ENCODE measurements at regions not wholly inside any gene's neighbourhood (a gene's known extent, or its start where the extent isn't known, plus 50 kb on each side); places are given as distances from the start of the nearest gene placed in this dataset.

- H3K36me3 ChIP-seq (ENCODE audit: control insufficient read depth in 2 of 2, insufficient read depth in 2 of 2, low read length in 1 of 2): no peaks in the 10 kb centered on the region
- 44 to 61% methylated on average over 1 of the region's 1 CpG for WGBS, 2 donors
- no peaks in the 10 kb centered on the region for H3K4me1 ChIP-seq (ENCODE audit: control insufficient read depth in 2 of 2, insufficient read depth in 2 of 2, low read length in 1 of 2)
- no peaks in the 10 kb centered on the region for H3K27me3 ChIP-seq (ENCODE audit: control insufficient read depth in 1 of 2, insufficient read depth in 2 of 2, low read length in 2 of 2)
- H3K27ac ChIP-seq (ENCODE audit: low read depth in 2 of 2, low read length in 1 of 2): no peak overlapping the region
- no peak overlapping the region for H3K4me3 ChIP-seq (ENCODE audit: low read depth in 1 of 2, low read length in 2 of 2)
- H3K9me3 ChIP-seq (ENCODE audit: control insufficient read depth in 2 of 2, insufficient read depth in 1 of 2, low read depth in 1 of 2, low read length in 1 of 2): peaks cover 0 to 5% of the 10 kb centered on the region in 2 donors
Measured at GRCh38 chr5:8347984-8348383, 479.0 kb downstream of the MTRR start.

- H3K9me3 ChIP-seq (ENCODE audit: control insufficient read depth in 2 of 2, insufficient read depth in 1 of 2, low read depth in 1 of 2, low read length in 1 of 2): no peaks in the 10 kb centered on the region
- 44 to 58% methylated on average over 1 of the region's 1 CpG for WGBS, 2 donors
- no peaks in the 10 kb centered on the region for H3K4me1 ChIP-seq (ENCODE audit: control insufficient read depth in 2 of 2, insufficient read depth in 2 of 2, low read length in 1 of 2)
- no peaks in the 10 kb centered on the region for H3K36me3 ChIP-seq (ENCODE audit: control insufficient read depth in 2 of 2, insufficient read depth in 2 of 2, low read length in 1 of 2)
- H3K27ac ChIP-seq (ENCODE audit: low read depth in 2 of 2, low read length in 1 of 2): no peak overlapping the region
- no peaks in the 10 kb centered on the region for H3K27me3 ChIP-seq (ENCODE audit: control insufficient read depth in 1 of 2, insufficient read depth in 2 of 2, low read length in 2 of 2)
- H3K4me3 ChIP-seq (ENCODE audit: low read depth in 1 of 2, low read length in 2 of 2): no peak overlapping the region
Measured at GRCh38 chr5:8349855-8350254, 480.9 kb downstream of the MTRR start.

GRCh38 chr5:8350644-8351339, 481.8 kb downstream of the MTRR start:
- Histone ChIP-seq H3K4me1 (ENCODE audit: control insufficient read depth in 2 of 2, insufficient read depth in 2 of 2, low read length in 1 of 2) (no peaks in the 10 kb centered on the region), H3K4me3 (ENCODE audit: low read depth in 1 of 2, low read length in 2 of 2) (no peak overlapping the region), H3K27me3 (ENCODE audit: control insufficient read depth in 1 of 2, insufficient read depth in 2 of 2, low read length in 2 of 2) (no peaks in the 10 kb centered on the region), H3K27ac (ENCODE audit: low read depth in 2 of 2, low read length in 1 of 2) (no peak overlapping the region), H3K9me3 (ENCODE audit: control insufficient read depth in 2 of 2, insufficient read depth in 1 of 2, low read depth in 1 of 2, low read length in 1 of 2) (no peaks in the 10 kb centered on the region), H3K36me3 (ENCODE audit: control insufficient read depth in 2 of 2, insufficient read depth in 2 of 2, low read length in 1 of 2) (no peaks in the 10 kb centered on the region)
- WGBS, 2 donors: 61 to 68% methylated on average over 6 of the region's 6 CpGs

GRCh38 chr5:8355981-8356380, 487.0 kb downstream of the MTRR start:
- no peak overlapping the region for H3K4me3 ChIP-seq (ENCODE audit: low read depth in 1 of 2, low read length in 2 of 2)
- H3K27ac ChIP-seq (ENCODE audit: low read depth in 2 of 2, low read length in 1 of 2): no peak overlapping the region
- H3K4me1 ChIP-seq (ENCODE audit: control insufficient read depth in 2 of 2, insufficient read depth in 2 of 2, low read length in 1 of 2): no peaks in the 10 kb centered on the region
- no peaks in the 10 kb centered on the region for H3K9me3 ChIP-seq (ENCODE audit: control insufficient read depth in 2 of 2, insufficient read depth in 1 of 2, low read depth in 1 of 2, low read length in 1 of 2)
- H3K36me3 ChIP-seq (ENCODE audit: control insufficient read depth in 2 of 2, insufficient read depth in 2 of 2, low read length in 1 of 2): no peaks in the 10 kb centered on the region
- H3K27me3 ChIP-seq (ENCODE audit: control insufficient read depth in 1 of 2, insufficient read depth in 2 of 2, low read length in 2 of 2): no peaks in the 10 kb centered on the region
- 29 to 48% methylated on average over 1 of the region's 1 CpG for WGBS, 2 donors

- H3K4me1 ChIP-seq (ENCODE audit: control insufficient read depth in 2 of 2, insufficient read depth in 2 of 2, low read length in 1 of 2): no peaks in the 10 kb centered on the region
- H3K27me3 ChIP-seq (ENCODE audit: control insufficient read depth in 1 of 2, insufficient read depth in 2 of 2, low read length in 2 of 2): no peaks in the 10 kb centered on the region
- no peak overlapping the region for H3K27ac ChIP-seq (ENCODE audit: low read depth in 2 of 2, low read length in 1 of 2)
- no peaks in the 10 kb centered on the region for H3K9me3 ChIP-seq (ENCODE audit: control insufficient read depth in 2 of 2, insufficient read depth in 1 of 2, low read depth in 1 of 2, low read length in 1 of 2)
- WGBS, 2 donors: 33 to 35% methylated on average over 2 of the region's 2 CpGs
- H3K4me3 ChIP-seq (ENCODE audit: low read depth in 1 of 2, low read length in 2 of 2): no peak overlapping the region
- no peaks in the 10 kb centered on the region for H3K36me3 ChIP-seq (ENCODE audit: control insufficient read depth in 2 of 2, insufficient read depth in 2 of 2, low read length in 1 of 2)
Measured at GRCh38 chr5:8360012-8360411, 491.1 kb downstream of the MTRR start.

GRCh38 chr5:8362495-8362894, 493.5 kb downstream of the MTRR start:
- Histone ChIP-seq H3K36me3 (ENCODE audit: control insufficient read depth in 2 of 2, insufficient read depth in 2 of 2, low read length in 1 of 2) (no peaks in the 10 kb centered on the region), H3K4me1 (ENCODE audit: control insufficient read depth in 2 of 2, insufficient read depth in 2 of 2, low read length in 1 of 2) (no peaks in the 10 kb centered on the region), H3K9me3 (ENCODE audit: control insufficient read depth in 2 of 2, insufficient read depth in 1 of 2, low read depth in 1 of 2, low read length in 1 of 2) (no peaks in the 10 kb centered on the region), H3K27ac (ENCODE audit: low read depth in 2 of 2, low read length in 1 of 2) (no peak overlapping the region), H3K4me3 (ENCODE audit: low read depth in 1 of 2, low read length in 2 of 2) (no peak overlapping the region), H3K27me3 (ENCODE audit: control insufficient read depth in 1 of 2, insufficient read depth in 2 of 2, low read length in 2 of 2) (no peaks in the 10 kb centered on the region)
- 34 to 44% methylated on average over 1 of the region's 1 CpG for WGBS, 2 donors

- H3K27ac ChIP-seq (ENCODE audit: low read depth in 2 of 2, low read length in 1 of 2): no peak overlapping the region
- no peaks in the 10 kb centered on the region for H3K9me3 ChIP-seq (ENCODE audit: control insufficient read depth in 2 of 2, insufficient read depth in 1 of 2, low read depth in 1 of 2, low read length in 1 of 2)
- 69 to 73% methylated on average over 3 of the region's 3 CpGs for WGBS, 2 donors
- no peak overlapping the region for H3K4me3 ChIP-seq (ENCODE audit: low read depth in 1 of 2, low read length in 2 of 2)
- no peaks in the 10 kb centered on the region for H3K36me3 ChIP-seq (ENCODE audit: control insufficient read depth in 2 of 2, insufficient read depth in 2 of 2, low read length in 1 of 2)
- no peaks in the 10 kb centered on the region for H3K27me3 ChIP-seq (ENCODE audit: control insufficient read depth in 1 of 2, insufficient read depth in 2 of 2, low read length in 2 of 2)
- no peaks in the 10 kb centered on the region for H3K4me1 ChIP-seq (ENCODE audit: control insufficient read depth in 2 of 2, insufficient read depth in 2 of 2, low read length in 1 of 2)
Measured at GRCh38 chr5:8363138-8363537, 494.2 kb downstream of the MTRR start.

- H3K27me3 ChIP-seq (ENCODE audit: control insufficient read depth in 1 of 2, insufficient read depth in 2 of 2, low read length in 2 of 2): no peaks in the 10 kb centered on the region
- H3K4me3 ChIP-seq (ENCODE audit: low read depth in 1 of 2, low read length in 2 of 2): no peak overlapping the region
- H3K36me3 ChIP-seq (ENCODE audit: control insufficient read depth in 2 of 2, insufficient read depth in 2 of 2, low read length in 1 of 2): no peaks in the 10 kb centered on the region
- no peaks in the 10 kb centered on the region for H3K4me1 ChIP-seq (ENCODE audit: control insufficient read depth in 2 of 2, insufficient read depth in 2 of 2, low read length in 1 of 2)
- no peaks in the 10 kb centered on the region for H3K9me3 ChIP-seq (ENCODE audit: control insufficient read depth in 2 of 2, insufficient read depth in 1 of 2, low read depth in 1 of 2, low read length in 1 of 2)
- 59 to 60% methylated on average over 6 of the region's 6 CpGs for WGBS, 2 donors
- no peak overlapping the region for H3K27ac ChIP-seq (ENCODE audit: low read depth in 2 of 2, low read length in 1 of 2)
Measured at GRCh38 chr5:8366266-8366665, 497.3 kb downstream of the MTRR start.

GRCh38 chr5:8376478-8376877, 507.5 kb downstream of the MTRR start:
- H3K27me3 ChIP-seq (ENCODE audit: control insufficient read depth in 1 of 2, insufficient read depth in 2 of 2, low read length in 2 of 2): no peaks in the 10 kb centered on the region
- H3K9me3 ChIP-seq (ENCODE audit: control insufficient read depth in 2 of 2, insufficient read depth in 1 of 2, low read depth in 1 of 2, low read length in 1 of 2): no peaks in the 10 kb centered on the region
- H3K36me3 ChIP-seq (ENCODE audit: control insufficient read depth in 2 of 2, insufficient read depth in 2 of 2, low read length in 1 of 2): no peaks in the 10 kb centered on the region
- no peaks in the 10 kb centered on the region for H3K4me1 ChIP-seq (ENCODE audit: control insufficient read depth in 2 of 2, insufficient read depth in 2 of 2, low read length in 1 of 2)
- no peak overlapping the region for H3K27ac ChIP-seq (ENCODE audit: low read depth in 2 of 2, low read length in 1 of 2)
- 55 to 86% methylated on average over 2 of the region's 2 CpGs for WGBS, 2 donors
- no peak overlapping the region for H3K4me3 ChIP-seq (ENCODE audit: low read depth in 1 of 2, low read length in 2 of 2)

- Histone ChIP-seq H3K27me3 (ENCODE audit: control insufficient read depth in 1 of 2, insufficient read depth in 2 of 2, low read length in 2 of 2) (no peaks in the 10 kb centered on the region), H3K4me3 (ENCODE audit: low read depth in 1 of 2, low read length in 2 of 2) (no peak overlapping the region), H3K9me3 (ENCODE audit: control insufficient read depth in 2 of 2, insufficient read depth in 1 of 2, low read depth in 1 of 2, low read length in 1 of 2) (no peaks in the 10 kb centered on the region), H3K27ac (ENCODE audit: low read depth in 2 of 2, low read length in 1 of 2) (no peak overlapping the region), H3K4me1 (ENCODE audit: control insufficient read depth in 2 of 2, insufficient read depth in 2 of 2, low read length in 1 of 2) (no peaks in the 10 kb centered on the region), H3K36me3 (ENCODE audit: control insufficient read depth in 2 of 2, insufficient read depth in 2 of 2, low read length in 1 of 2) (no peaks in the 10 kb centered on the region)
Measured at GRCh38 chr5:8381972-8382371, 513.0 kb downstream of the MTRR start.
